Muscle of arm (tissue), 1 donor: ENCODE measurements at regions not wholly inside any gene's neighbourhood (a gene's known extent, or its start where the extent isn't known, plus 50 kb on each side); places are given as distances from the start of the nearest gene placed in this dataset.

Experiments used
- DNase-seq: peaks from one replicate; pipeline ENCODE4 v3.0.0-alpha.2; 2013

GRCh38 chr10:78900715-78901430, 167.9 kb upstream of the ZMIZ1 start:
- no peak for DNase-seq

DNA sequence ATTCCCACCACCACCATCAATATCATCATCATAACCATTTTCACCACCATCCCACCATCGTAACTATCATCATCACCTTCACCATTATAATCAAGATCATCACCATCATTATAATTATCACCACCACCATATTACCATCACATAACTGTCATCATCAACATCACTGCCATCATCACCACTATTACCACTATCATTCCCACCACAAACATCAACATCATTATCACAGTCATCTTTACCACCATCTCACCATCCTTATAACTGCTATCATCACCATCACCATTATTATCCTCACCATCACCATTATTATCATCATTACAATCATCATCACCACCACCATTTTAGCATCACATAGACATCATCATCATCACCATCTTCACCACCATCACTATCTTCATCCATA, 167.1 kb upstream of the ZMIZ1 start:
- DNase-seq = no peak

DNA sequence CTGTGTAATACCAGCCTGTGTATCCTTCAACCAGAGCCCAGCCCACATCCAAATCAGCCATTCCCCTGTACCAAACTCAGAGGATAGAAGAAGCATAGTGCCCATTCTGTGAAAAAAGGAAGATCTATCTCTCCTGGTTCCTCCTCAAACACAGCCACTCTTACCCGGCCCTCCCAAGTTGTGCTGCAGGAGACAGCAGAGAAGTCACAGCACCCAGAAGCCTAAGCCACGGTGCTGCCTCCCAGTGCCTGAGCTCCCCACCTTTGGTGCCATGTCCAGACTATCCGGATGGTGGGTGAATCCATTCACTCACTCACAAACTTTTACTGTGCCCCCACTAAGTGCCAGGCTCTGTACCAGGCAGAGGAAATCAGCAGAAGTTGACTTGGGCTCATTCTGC, 166.0 kb upstream of the ZMIZ1 start:
- no peak for DNase-seq

DNA sequence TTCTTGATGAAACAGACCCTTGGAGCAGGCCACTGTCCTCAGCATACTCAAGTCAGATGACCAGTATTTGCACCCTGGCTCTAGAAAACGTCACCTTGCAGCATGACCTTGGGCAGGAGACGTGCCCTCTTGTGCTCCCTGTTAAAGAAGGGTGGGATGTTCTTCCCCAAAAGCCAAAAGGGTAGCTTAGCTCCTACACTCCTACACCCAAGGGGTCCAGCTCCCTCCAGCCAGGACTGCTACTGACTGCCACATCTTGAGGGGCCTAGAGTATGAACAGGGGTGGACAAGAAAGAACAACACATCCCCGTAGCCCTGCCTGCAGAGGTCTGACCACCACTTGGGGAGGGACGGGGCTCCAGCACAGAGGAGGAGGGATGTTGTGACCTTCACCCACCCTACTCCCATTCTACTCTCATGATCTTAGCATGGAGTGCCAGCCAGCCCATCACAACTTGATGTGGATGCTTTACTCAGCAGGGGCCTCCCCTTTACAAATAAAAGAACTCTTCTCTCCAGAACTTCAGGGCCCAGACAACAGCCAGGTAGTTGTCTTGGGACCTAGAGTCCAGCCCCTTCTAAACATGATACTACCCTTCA, 165.3 kb upstream of the ZMIZ1 start:
- DNase-seq = no peak

GRCh38 chr10:78904196-78904595, 164.6 kb upstream of the ZMIZ1 start:
- no peak for DNase-seq

GRCh38 chr10:78905015-78905956, 163.5 kb upstream of the ZMIZ1 start:
- no peak for DNase-seq

GRCh38 chr10:78905957-78906308, 162.8 kb upstream of the ZMIZ1 start:
- DNase-seq = no peak

- DNase-seq = no peak
These were observed 161.9 kb upstream of the ZMIZ1 start for GRCh38 chr10:78906734-78907390.

DNA sequence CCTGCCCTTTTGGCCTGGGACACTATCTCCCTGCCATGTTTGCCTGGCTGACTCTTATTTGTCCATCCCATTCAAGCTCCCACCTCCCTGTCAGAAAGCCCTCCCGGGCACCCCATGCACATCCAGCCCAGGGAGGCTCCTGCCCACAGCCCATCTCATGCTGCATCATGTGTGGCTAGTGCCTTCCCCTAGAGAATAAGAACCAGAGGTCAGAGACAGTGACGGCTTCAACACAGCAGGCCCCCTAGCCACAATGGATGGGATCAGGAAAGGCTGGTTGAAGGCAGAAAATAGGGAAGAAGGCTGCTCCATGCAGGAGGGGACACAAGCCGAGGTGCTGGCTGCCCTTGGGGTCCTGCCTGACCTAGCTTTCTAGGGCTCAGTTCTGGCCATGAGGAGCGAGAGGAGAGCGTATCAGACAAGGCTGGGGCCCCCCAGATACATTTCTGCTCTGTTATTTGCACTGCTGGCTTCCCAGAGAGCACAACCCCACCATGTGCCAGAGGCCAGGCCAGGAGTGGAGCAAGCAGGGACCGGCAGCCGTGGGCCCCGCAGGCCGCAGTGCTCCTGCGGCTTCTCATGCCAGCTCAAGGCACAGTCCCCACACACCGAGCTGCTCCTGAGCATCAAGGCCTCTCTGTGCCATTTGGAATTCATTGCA, 161.1 kb upstream of the ZMIZ1 start:
- no peak for DNase-seq

GRCh38 chr10:78909221-78909620, 159.5 kb upstream of the ZMIZ1 start:
- DNase-seq = no peak

DNA sequence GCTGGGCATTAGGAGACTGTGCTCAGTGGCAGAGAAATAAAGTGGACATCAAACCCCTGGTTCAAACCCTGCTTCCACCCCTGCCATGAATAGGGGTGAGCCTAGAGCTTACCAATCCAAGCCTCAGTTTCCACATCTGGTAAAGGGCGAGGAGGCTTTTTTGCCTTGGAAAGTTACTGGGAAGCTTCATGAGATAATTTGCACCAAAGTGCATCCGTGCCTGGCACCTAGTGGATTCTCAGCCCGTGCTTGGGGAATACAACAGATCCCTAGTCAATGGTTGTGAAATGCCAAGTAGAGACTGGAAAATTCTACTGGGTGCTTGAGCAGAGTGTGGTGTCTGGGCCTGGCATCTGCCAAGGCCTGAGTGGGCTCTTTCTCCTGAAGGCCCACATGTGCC, 158.7 kb upstream of the ZMIZ1 start:
- DNase-seq = no peak

DNA sequence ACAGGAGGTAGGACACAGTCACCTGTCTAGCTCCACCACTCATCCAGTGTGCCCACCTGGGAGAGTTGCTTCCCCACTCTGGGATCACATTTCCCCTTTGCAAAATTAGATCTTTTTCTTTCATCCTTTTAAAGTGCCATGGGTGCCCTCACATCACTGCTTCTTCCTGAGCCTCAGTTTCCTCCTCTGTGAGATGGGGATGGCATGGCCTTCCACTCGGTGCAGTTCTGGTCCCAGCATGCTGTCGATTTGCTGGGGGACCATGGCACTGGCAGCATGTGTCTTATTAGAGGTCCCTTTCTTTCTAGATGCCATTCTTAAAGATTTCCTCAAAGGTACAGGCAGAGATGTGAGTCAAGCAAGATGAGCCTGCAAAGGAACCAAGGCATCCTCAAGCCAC, 158.3 kb upstream of the ZMIZ1 start:
- DNase-seq = no peak

DNA sequence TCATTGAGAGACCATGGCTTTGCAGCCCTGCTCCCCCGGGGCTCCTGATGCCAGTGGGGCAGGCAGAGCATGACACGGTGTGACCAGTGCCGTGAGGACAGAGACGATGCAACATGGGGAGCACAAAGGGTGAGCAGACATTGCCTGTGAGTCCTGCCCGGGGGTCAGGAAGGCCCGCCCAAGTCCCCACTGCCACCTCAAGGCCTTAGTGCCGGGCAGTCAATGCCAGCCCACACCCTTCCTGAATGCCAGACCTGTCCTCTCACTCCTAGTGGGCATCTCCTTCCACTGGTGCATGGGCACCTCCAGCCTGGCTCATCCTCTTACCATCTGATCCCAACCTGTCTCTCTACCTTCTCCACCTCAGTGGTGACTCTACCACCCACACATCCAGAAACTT, 157.9 kb upstream of the ZMIZ1 start:
- no peak for DNase-seq

GRCh38 chr10:78911533-78912340, 157.0 kb upstream of the ZMIZ1 start:
- DNase-seq = no peak

- DNase-seq = no peak
These were observed 156.2 kb upstream of the ZMIZ1 start for GRCh38 chr10:78912361-78913218.

DNA sequence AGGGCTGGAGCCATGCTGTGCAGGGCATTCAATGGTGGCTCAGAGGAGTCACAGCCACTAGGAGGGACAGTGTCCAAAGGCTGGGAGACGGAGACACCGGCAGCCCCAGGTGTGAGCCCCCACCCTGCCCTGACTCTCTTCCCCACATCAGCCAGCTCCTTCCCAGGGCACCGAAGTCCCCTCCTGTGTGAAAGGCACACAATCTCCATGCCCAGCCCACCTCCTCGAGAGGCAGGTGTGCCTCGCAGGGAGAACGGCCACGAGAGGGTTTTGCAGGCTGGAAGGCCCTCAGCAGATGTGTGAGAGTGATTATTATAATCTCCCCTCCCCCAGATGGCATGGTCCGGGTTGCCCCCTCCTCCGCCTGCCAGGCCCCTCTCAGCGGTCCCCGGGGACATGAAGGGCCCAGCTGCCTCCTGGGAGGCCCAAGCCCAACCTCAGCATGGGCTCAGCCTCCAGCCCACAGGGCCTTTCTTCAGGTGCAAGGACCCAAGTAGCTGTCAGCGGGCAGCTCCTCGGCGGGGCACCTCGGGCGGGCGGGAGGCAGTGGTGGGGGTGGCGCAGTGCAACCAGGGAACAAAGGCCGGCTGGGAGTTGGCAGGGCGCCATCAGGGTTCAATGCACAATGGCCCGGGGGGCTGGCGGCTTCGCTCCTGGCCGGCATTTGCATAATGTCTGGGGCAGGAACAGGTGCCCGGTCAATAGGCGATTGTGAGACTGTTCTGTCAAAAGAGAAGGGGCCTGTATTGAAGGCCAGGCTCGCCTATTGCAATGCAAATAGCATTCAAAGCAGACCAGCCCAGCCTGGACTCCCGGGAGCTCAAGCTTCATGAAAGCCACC, 155.3 kb upstream of the ZMIZ1 start:
- DNase-seq = no peak

DNA sequence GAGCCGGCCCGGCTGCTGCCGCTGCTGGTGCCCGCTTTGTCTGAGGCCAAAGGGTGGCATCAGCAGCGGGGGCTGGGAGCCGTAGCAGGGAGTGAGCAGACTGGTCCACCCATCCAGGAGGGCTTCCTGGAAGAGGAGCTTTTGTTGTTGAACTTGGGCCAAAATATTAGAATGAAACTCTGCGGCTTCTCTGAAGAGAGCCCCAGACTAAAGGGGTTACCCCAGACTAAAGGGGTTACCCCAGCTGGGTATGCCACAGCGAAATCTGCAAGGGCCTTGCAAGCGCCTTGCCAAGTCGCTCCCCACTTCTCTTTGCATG, 154.7 kb upstream of the ZMIZ1 start:
- DNase-seq = no peak

- no peak for DNase-seq
These were observed 154.1 kb upstream of the ZMIZ1 start for GRCh38 chr10:78914502-78915189.

DNA sequence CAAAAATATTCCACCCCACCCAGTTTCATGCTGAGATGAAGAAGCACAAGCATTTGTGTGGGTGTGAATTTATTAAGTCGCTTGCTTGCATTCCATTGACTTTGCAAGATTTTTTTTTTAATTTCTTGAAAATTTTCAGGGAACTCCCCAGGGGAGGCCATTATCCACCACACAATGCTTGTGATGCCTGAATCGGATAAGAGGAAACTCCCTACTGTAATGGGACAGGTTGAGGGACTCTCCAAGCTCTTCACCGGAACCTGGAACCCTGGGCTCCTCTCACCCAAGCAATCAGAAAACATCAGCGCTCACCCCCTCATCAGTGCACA, 153.6 kb upstream of the ZMIZ1 start:
- DNase-seq = no peak
